Left forelimb (tissue), 1 donor: ENCODE measurements at regions not wholly inside any gene's neighbourhood (a gene's known extent, or its start where the extent isn't known, plus 50 kb on each side); places are given as distances from the start of the nearest gene placed in this dataset.

Experiments
- DNase-seq: peaks from one replicate; pipeline ENCODE4 v3.0.0-alpha.2; 2018; ENCODE audit warnings: low spot score

DNA sequence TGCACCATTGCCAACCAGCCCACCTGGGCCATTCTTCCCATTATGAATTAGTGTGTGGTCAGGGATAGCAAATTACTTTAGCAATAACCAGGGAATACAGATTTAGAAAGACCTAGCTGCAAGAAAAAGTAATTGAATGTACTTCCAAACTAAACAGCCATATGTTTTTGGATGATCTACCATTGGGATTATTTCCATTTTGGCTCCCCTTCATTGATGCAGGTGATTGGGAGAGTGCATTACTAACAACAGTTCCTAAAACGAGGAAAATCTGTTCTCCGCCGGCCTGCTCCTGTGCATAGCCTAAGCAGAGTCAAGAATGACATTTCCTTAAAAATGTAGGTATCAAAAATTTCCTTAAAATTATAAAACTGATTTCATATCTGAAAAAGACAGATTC, 58.5 kb downstream of the MAIP1 start:
- no peak for DNase-seq

DNA sequence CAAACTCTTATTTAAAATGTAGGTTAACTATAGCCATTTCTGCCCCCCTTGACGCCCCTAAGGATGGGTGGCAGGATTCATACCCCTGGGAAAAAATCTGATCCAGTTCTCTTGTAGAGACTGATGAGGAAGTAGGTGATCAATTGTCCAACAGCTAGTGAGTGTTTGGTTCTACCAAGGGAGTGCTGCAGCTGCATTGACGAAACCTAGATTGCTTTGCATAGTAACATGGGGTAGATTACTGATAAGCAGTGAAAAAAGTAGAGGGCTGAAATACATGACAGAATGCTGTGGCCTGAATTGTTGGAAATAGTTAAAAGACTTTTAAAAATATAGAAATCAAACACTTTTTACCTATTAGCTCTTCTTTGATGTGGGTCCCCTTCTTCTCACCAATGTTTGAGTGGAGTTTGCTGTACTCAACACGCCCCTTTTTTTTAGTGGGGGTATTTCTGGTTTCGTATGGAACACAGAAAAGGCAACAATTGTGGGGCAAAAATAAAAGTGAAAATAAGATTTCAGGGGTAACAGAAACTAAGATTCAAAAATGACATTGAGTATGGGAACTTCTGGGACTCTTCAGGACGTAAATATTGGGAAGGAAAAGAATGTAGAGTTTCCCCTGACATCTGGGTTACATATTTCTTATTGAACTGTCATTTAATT, 66.2 kb downstream of the MAIP1 start:
- DNase-seq: no peak

DNA sequence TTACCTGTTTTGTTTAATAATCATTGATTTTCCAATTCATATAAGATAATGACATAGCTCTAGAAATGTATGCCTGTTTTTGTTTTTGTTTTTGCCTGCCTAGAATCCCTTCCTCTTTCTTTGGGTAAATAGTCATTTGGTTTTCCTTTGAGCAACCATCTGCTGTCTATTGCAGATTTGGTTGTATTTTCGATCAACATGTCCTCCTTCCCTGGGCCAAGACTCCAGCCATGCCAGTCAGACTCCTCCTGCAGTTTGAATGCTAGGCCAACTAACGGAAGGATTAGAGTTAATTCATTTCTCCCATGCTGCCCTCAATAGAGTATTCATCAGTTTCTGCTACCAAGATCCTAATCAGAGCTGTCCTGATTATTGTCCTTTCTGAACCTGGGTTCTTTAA, 67.1 kb downstream of the MAIP1 start:
- DNase-seq: no peak

DNA sequence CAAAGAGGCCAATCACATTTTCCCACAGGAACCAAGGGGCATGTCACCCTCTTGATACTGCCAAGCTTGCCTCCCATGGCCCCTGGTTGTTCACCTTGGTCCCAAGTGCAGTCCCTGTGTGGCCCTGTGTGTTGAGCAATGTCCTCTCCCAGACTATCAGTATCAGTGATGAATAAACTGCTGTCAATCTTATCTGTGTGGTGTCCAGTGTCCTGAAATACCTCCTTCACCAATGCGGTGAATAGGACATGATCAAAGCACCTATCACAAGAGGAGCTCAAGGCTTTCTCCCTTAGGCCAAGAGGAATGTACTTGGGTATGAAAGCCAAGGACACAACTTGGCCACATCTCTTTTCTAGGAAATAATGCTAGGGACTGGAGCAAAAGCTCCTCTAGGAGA, 68.2 kb downstream of the MAIP1 start:
- no peak for DNase-seq

DNA sequence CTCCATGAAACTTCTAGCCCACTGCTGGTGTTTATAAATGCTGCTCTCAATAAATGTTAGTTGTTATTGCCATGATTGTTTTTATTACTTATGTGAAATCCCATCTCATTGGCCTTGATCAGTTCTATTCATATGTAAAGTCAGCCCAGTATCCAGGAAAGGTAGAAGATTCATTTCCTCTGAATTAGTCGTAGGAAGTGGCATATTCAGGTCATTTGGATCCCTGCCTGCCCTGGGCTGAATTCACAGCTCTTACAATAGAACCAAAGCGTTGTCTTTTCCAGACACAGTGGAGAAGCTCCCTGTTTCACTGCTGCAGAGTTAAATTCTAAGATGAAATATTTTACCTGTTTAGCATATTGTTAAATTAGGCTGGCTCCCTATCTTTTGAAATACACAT, 70.3 kb downstream of the MAIP1 start:
- no peak for DNase-seq

DNA sequence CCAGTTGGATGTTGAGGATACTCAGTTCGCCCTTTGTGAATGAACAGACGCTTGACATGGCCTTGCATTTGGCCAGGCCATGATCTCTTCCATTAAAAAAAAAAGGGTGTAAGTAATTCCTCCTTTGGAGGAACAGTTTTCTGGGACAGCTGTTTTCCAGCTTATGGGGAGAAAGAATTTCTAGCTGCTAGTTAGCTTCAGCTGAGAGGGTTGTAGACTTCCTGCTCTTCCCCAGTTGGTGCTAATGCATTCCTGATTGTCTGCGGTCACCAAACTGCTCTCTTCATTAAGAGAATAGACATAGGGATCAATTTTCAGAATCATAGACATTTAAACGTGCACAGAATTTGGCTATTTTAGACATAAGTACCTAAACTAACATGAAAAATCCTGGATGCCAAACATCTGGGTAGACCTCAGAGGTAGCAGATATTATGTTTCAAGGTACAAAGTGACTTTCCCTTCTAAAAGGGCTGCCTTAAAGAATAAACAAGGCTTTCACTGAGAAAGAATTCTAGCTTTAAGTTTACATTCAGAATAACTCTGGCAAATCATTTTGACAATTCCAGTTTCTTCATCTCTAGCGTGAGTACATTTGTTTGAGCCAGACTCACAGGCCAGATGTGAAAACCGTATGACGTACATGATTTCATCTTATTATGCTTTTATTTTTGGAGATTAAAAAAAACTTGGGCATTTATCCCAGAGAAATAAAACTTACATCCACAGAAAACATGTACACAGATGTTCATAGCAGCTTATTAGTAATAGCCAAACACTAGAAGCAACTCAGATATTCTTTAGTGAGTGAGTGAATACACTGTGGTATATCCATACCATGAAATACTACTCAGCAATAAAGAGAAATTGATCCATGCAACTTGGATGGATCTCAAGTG, 71.2 kb downstream of the MAIP1 start:
- no peak for DNase-seq

DNA sequence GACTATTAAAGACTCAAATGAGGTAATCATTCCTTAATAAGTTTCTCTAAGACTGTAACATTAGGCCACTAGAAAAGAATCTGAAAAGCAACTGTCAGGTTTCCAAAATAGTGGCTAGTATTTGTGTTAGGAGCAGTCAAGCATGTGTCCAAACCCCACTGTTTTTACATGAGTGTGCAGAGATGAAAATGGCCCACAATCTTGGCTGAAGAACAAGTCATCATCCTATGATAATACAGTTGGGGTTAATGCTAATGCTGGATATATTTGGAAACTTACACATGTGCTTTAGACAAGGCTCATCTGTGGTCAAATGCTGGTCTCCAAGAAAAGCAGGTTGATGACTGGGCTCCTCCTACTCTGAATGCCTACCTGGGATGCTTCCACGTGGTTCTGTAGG, 73.6 kb downstream of the MAIP1 start:
- DNase-seq: no peak

DNA sequence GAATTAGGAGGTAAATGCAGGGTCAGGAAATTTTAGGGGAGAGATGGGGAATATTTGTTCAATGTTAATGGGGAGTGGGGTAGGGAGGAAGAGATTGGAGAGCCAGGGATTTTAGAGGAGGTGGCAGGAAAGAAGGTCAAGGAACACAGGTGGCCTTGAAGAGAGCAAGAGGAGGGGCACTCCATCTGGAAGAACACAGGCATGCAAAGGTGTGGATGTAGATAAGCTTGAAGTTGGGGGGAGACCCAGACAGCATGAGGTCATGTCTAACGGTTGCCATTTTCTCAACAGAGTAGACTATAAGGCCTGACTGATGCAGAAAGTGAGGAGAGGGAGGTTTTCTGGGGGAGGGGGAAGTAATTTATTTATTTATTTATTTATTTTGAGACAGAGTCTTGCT, 77.5 kb downstream of the MAIP1 start:
- DNase-seq: no peak

DNA sequence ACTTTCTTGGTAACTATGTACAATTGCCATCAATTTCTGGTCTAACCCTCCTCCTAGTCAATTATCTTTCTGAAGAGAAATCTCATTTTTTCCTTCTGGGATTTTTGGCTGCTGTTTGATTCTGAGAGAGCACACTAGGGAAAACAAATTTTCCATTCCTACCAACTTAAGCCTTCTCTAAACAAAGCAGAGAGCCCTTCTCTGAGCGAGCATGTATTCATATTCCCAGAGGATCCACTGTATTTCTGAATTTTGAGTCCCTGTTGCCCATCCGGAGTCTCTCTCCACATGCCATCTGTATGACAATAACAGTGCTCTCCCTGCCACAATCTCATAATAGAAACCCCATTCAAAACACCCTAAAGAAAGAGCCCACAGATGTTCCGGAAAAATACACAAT, 78.5 kb downstream of the MAIP1 start:
- no peak for DNase-seq

DNA sequence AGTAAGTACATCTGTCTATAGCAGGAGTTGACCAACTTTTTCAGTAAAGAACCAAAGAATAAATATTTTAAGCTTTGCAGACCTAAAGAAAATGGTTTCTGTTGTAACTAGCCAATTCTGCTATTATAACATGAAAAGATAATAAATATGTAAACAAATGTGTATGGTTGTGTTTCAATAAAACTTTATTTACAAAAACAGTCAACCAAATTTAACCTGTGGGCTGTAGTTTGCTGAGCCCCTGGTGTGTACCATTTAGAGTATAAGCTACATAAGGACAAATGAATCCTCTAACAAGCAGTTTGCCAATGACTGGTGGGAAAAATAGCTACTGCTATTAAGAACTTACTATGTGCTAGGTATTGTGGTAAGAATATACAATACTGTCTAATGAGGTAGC, 79.4 kb downstream of the MAIP1 start:
- DNase-seq: no peak

DNA sequence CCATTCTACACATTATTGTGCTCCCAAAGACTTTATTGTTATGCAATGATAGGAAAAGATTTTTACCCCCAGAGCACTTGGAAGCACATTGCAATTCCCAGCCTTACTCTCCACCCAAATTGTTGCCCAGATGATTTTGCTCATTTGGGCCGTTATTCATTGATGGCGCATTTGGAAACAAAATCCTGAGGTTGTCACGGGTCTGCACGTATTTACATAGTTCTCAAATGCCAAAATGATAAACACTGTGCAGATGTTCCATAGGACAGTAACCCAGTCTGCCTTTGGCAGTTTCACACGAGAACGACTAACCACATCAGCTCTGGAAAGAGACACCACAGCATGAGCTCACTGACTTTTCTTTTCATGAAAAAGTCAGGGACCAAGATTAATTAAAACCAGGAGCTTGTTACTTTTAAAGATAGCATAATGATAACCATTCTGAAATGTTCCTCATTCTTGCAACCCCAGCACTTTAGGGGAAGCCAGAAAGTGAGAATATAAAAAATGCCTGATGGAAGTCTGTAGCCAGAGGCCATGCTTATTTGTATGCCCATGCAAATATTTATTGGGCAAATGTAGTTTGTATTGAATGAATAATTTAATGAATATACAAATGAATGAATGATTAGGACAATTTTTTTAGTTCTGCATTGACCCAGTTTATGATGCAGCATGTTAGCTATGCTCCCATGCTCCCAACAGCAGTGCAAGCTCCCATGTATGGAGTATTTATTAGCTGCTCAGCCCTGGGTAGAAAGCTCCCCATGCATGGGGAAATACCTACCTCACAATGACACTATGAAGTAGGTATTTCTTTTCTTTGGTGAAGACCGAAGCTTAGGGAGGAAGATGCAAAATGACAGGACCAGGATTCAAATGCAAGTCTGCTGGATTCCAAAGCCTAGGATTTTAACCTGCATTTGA, 84.6 kb downstream of the MAIP1 start:
- no peak for DNase-seq

DNA sequence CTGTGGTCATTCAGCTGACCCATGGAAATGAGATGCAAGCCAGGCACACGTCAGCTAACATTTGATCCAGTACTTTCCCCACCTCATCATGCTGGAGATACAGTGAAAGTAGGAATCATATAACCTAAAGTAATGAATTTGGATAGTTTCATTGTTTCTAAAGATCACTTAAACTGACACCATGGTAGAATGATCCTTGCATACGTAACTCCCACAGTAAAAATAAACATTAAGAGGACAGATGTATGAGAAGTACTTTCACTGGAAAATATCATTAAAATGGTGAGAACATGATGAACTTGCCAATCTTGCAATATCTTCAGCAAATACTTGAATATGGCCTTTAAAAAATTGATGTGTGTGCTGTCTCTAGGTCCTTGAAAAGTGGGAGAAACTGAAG, 85.4 kb downstream of the MAIP1 start:
- no peak for DNase-seq

DNA sequence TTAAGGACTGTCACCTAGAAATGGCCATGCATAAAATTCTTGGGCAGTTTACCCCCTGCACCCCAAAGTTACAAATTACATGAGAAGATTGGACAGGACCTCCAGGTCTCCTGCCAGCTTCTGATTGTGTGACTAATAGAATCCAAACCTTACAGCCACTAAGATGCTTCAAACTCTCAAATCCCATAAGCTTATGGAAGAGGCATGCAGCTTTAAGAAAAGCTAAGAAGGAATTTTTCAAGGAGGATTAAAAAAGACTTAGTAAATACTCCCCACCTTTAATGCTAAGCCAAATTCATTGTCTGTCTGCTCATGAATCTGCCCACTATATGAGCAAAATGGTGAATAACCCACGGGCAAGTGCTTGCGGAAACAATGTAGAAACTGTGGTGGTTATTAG, 86.3 kb downstream of the MAIP1 start:
- DNase-seq: no peak

DNA sequence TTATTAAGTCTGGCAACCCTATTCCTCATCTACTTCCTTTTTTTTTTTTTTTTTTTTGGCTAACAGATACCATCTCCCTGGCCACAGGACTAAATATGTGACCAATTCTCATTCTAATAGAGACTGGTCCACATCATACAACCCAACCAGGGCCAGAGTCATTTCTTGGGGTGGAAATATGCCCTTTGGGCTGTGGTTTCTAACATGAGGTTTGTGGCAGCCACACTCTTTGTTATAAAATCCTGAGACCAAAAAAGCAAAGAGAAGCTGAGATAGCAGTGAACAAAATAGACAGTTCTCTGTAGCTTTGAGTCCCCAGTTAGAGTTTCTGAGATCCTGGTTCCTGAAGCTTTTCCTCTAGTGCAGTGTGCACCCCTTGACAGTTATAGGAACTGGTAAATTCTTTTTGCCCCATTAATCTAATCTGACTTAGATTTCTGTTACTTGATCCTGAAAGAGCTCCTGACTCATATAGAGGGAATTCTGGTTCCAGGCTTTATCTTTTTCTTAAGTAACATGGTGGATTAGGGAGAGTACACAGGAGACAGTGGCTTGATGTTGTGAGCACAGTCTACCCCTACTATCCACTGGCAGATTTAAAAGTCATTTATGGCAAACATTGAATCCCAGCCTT, 86.8 kb downstream of the MAIP1 start:
- no peak for DNase-seq

DNA sequence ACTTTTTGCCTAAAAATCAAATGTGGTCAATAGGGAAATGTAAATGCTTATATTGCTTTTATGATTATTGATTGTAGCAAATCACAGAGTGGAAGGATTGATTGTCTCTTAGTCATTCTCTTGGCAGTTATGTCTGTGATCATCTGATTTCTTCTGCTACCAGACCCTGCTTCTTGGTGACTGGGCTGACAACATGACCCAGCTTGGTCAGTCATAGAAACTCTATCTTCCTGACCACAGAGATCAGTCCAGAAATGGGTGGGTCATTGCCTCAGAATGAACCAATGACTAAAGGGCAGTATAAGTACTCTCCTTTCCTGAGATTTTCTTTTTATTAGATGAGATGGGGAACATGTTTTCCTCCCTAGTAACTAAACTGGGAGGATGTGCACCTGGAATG, 87.6 kb downstream of the MAIP1 start:
- DNase-seq: no peak

DNA sequence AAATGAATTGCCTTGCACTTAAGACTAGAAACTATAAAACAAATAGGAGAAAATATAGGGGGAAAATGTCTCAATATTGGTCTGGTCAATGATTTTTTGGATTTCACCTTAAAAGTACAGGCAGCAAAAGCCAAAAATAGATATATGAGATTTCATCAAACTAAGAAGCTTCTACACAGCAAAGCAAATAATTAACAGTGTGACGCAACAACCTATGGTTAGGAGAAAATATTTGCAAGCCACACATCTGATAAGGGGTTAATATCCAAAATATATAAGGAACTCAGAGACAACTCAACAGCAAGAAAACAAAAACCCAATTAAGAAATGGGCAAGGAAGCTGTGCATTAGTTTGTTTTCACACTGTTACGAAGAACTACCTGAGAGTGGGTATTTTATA, 89.1 kb downstream of the MAIP1 start:
- DNase-seq: no peak

DNA sequence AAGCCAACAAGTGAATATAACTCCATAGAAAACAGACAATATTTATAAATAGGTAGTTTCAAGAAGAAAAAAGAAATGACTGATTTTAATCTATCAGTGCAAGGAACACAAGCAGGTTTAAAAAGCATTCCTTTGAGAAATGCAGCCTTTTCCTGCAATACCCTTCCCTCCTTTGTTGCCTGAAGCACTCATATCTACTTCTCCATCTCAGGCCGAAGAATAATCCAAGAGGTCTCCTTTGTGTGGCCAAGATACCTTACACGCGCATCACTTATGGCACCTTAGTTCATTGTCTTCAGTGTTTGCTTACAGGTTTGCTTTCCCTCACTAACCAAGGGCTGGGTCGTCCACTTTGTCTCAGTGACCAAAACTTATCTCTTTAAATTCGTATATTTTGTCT, 93.0 kb downstream of the MAIP1 start:
- no peak for DNase-seq

DNA sequence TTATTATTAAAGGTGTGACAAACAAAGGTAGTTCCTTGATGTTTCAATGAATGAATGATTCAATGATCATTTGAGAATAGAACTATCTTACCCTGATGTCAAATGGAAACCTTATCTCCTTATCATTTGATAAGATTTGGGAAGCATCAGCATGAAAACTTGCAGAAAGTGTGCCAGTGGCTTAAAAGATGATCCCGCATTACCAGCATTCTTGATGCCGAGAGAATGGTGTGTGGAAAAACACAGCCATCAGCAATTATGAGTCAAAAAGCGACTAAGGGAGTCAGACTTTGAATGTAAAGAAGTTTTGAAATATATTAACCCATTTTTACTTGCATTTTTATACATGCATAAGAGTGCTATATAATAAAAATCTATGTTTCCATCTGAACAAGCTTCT, 93.7 kb downstream of the MAIP1 start:
- DNase-seq: no peak

DNA sequence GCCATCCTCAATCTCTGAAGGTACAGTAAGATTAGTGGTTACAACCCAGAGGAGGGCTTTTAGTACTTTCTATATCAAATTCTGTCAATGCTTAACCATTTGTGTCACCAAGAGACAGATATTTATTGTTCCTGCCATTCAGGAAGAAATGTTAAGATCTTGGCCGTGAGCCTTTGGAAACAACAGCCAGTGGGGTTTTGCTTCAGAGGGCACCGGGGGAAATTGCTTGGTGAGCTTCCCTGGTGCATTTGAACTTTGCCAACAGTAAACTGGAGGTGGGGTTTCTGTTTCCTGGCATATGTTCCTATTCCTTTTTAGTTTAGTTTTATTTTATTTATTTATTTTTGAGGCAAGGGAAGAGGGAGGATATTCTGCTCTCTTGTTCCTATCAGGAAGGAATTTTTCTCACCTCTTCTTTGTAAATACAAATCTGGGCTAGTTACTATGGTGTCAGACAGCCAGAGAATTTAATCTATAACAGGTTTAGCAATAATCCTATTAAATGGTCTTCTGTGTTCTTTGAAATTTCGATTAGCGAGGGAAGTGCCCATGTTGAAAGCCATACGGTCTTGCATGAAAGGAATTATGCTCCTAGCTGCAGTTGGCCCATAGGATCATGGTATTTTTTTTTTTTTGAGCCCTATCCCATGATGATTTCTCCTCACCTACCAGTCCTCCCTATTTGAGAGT, 95.7 kb downstream of the MAIP1 start:
- no peak for DNase-seq

DNA sequence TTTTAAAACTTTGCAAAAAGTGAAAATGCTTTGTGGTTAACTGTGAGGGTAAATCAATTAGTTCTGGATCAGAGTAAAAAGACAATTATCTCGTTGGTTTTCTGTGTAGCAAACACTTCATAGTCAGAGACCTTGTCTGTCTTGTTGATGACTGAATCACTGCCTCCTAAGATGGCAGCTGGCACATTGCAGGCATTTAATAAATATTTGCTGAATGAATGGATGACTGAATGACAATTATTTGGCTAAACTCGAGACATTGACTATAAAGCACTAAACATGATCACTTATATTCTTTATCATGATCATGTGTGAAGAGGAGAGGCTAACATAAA, 96.2 kb downstream of the MAIP1 start:
- DNase-seq: no peak

DNA sequence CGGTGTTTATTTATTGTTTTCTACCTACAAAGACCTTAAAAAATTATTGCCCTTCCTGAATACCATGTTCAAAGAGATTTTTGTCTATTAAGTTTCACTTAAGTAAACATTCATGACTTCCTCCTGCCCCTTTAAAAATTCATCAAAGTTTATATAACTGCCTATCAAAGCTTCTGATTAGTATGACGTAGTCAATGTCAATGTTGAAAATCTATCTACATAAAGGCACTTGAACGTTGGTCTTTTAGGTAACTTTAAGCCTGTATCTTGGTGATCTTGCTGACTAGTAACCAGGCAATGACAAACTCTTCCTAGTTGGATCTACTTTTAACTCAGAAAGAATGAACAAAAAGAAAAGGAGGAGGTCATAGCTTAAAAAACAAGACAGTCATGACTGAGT, 97.2 kb downstream of the MAIP1 start:
- no peak for DNase-seq
